GM19043 (cell line): ENCODE measurements at regions not wholly inside any gene's neighbourhood (a gene's known extent, or its start where the extent isn't known, plus 50 kb on each side); places are given as distances from the start of the nearest gene placed in this dataset.

Source experiments
- ATAC-seq: cut with Tn5 transposase; IDR thresholded peaks from one replicate; pipeline ENCODE4 v1.9.1; 2021; ENCODE audit warnings: low read depth; ENCODE audit not compliant: unreplicated experiment

DNA sequence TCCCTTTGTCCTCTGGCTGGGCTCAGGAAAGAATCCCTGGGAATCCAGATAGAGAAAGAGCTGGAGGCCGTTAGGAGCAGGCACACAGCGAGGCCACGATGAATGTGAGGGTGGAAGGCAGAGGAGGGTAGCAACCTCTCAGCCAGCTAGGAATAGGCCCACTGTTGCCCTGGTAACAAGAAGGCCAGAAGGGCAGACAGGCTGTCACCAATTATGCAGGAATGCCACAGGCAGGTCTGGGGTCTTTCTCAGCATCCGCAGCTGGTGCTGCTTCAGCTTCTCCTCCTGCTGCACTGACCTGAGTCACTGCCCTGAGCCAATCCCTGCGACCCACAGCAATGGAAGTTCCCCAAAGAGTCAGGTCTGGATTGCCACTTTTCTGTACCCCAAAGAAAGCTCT lies 62.8 kb upstream of the C3orf80 start:
- no peak for ATAC-seq

DNA sequence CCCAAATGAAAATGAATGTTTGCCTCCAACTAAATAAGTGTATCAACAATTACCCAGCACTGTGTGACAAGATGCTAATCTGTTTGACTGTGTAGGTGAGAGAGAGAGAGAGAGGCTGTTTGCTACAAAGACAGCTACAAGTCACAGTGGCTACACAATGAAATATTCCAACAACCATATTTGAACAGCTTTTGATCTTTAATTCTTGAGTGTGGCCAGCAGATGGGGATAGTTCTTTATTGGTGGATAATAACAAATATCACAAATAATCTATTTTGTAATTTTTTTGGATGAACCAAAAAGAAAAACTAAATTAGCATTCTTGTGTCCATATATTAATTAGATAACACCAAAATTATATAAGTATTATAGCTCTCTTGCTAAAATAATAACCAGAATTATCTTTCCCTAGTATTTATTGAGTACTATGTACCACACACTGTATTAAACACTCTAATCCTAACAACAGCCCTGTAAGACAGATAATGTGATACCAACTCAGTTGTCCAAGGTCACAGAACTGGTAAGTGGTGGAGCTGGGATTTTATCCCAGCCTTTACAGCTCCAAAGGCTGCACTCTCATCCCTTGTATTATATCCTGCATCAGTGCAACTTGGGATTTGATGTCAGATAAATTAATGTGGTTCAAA lies 61.9 kb upstream of the C3orf80 start:
- ATAC-seq = no peak

DNA sequence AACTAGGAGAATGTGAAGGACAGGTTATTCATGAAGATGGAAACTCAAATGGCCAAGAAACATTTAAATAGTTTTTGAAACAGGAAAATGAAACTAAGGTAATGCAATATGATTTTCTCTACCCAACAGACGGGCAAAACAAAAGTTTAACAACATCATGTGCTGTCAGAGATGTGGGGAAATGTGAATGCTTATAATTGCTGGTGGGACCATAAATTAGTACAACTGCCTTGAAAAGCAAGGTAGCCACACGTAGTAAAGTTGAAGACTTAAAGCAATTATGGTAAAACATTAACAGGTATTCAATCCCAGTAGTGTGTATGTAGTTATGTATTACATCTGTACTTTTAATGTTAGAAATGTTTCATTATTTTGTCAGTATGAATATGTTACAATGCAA lies 57.0 kb upstream of the C3orf80 start:
- no peak for ATAC-seq

DNA sequence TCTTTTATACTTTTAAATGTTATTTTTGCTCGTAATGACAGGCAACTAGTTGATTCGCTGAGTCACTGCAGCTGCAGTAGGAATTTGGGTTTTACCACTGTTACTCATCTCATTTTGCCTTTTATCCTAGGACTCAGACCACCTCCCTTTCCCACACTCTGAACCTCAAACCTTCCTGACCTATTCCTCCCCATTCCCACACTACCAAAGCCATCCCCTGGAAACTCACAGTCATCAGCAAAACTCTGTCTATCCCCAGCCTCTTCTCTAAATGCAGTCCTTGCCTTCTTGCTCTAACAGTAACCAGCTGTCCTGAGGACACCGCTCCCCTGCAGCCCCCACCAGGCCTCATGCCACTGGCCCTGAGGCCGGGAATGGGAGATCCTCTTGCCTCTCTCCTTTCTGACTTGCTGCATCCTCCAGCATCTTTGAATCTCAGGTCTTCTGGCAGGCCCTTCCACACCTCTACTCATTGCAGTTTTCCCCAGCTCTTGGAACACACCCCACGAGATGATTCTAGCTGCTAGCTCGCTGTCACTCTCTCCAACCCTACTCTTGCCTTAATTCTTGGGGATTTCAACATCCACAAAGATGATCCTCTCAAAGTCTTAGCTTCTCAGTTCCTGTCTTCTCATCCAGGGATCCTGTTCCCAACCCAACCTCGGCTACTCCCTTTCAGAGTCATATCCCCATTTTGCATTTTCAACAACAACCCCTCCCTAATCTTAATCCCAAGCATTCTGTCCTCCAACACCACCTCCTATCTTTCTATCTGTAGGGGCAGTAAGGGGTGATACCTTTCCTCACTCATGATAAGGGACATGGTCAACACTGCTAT lies 55.9 kb upstream of the C3orf80 start:
- ATAC-seq = no peak

DNA sequence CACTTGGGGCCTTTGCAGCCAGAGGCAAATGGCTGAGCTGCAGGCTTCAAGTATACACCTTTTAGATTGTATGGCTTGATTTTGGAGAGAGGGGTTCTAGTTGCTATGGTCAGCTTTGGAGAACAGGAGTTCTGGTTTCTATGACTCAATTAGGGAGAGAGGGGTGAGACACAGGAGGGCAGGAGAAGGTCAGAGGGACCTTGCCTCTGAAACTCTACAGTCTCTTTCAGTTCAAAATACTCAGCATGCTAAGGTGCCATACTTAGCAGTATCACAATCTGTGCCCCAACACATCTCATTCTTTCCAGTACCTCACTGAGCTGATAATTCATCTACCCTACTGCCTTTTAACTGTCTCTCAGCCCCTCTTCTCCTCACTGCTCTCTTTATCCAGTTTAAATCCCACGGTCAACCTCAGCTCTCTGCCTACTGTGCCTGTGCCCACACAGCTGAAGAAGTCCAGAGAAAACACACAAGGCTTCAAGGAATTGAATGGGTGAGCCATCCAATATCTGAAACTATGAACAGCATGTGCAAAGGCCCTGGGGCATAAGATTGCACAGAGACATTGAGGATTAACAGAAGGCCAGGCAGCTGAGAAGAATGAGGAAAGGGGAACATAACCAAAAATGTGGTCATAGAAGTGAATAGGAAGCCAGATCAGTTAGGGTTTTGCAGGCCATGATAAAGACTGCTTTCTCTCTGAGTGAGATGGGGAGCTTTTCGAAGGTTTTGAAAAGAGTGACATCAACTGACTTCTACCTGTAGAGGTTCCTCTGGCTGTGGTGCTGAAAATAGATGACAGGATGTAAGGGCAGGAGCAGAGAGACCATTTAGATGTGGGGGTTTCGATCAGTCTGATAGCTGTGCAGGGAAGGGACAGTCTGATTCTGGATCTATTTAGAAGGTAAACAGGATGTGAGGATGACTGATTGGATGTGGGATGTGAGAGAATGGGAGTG lies 54.5 kb upstream of the C3orf80 start:
- peak; percentile 44 for ATAC-seq

DNA sequence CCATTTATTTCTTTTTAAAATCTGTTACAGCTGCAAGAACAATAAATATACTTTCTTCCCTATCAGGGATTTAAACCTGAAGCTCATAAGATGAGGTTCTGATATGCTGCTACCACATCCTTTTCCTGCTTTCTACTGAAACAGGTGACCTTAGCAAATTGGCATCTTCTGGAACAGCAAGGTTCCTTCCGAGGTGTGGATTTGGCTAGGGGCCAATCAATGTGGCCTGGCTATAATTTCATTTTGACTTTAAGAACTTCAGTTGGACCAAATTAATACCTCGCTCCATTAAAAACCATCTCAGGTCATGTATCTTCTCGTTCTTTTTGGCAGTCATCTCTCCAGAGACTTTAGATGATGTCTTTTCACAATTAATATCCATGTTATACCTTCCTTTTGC lies 53.4 kb upstream of the C3orf80 start:
- ATAC-seq = no peak

DNA sequence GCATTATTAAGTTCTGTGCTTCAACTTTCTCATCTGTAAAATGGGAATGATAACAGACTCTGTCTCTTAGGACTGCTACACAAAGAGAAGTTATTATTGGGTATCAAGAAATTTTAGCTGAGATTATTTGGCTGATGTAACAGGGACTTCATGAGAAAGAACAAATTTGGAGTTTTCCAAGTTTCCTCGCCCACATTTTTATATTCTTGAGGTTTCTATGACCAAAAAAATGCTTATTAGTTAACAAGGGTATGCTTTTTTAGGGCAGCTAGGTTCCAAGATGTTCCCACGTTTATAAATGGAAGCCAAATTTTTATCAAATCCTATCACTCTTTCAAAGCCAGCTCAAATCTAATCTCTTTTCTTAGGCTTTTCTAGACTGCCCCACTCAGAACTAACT lies 50.6 kb upstream of the C3orf80 start:
- ATAC-seq = no peak
